HepG2 (cell line): ENCODE measurements at regions not wholly inside any gene's neighbourhood (a gene's known extent, or its start where the extent isn't known, plus 50 kb on each side); places are given as distances from the start of the nearest gene placed in this dataset.

Source experiments
- ATAC-seq: fragments of 200-7000 bp; cut with Tn5 transposase; 3 replicates; pipeline ENCODE4 v1.9.1; 2020; ENCODE audit warnings: mild to moderate bottlenecking, moderate library complexity
- BruUV-seq: library from RNA; stranded (reverse); fragments of 400-500 nt; replicated peaks from 2 replicates; lab custom pipeline; 2021; lab: Mats Ljungman, UMichigan
- CTCF ChIA-PET: fragments of 300-600 bp; formaldehyde crosslinking; extraction: SDS; loops from one replicate; lab custom pipeline; 2021; ENCODE audit warnings: low total read pairs, inconsistent platforms, low intra/inter-chr PET ratio; lab: Yijun Ruan, JAX
- POLR2A ChIA-PET: fragments of 350-600 bp; sonication (Branson Sonifier 250); formaldehyde crosslinking; loops from one replicate; lab custom pipeline; 2020; ENCODE audit warnings: antibody characterized with exemption, inconsistent platforms; lab: Yijun Ruan, JAX
- DNase-seq: peaks from one replicate; pipeline ENCODE4 v3.0.0-alpha.2; 2015; ENCODE audit warnings: low spot score
- FAIRE-seq: peaks from 3 replicates; lab custom pipeline; 2011; peaks lifted over from hg19 to GRCh38; lab: Jason Lieb, UNC
- H2AFZ ChIP-seq: one replicate; pipeline ENCODE4 v1.6.1; 2011; ENCODE audit warnings: low read length, inconsistent platforms
- H3K27ac ChIP-seq: fragments of 300-600 bp; 3 replicates; pipeline ENCODE4 v1.8.0; 2011; ENCODE audit warnings: mixed run types, mild to moderate bottlenecking, mixed read lengths, low read length, inconsistent platforms; ENCODE audit not compliant: insufficient read depth; ENCODE audit errors: extremely low read length
- H3K27me3 ChIP-seq, 2 experiments: fragments of 200-600 bp in 1 of 2; 2 replicates in 1 of 2; 3 replicates in 1 of 2; pipeline versions ENCODE4 v1.6.0 to v1.8.0; 2011; ENCODE audit warnings: low read length in 2 of 2, mild to moderate bottlenecking in 2 of 2, moderate library complexity in 2 of 2, inconsistent platforms in 1 of 2; ENCODE audit not compliant: insufficient read depth in 2 of 2, control insufficient read depth in 1 of 2
- H3K36me3 ChIP-seq, 2 experiments: fragments of 200-600 bp in 1 of 2; replicated peaks in 1 of 2; 2 replicates in 1 of 2; 3 replicates in 1 of 2; pipeline versions ENCODE4 v1.5.1 to v1.8.0; 2011; ENCODE audit warnings: low read length in 2 of 2, inconsistent platforms in 1 of 2; ENCODE audit not compliant: insufficient read depth in 2 of 2, control insufficient read depth in 1 of 2
- H3K4me1 ChIP-seq: 2 replicates; pipeline ENCODE4 v1.5.1; 2012; ENCODE audit warnings: low read length, inconsistent platforms; ENCODE audit not compliant: insufficient read depth
- H3K4me2 ChIP-seq: 2 replicates; pipeline ENCODE4 v1.6.0; 2011; ENCODE audit warnings: low read depth, low read length, inconsistent platforms
- H3K4me3 ChIP-seq, 3 experiments: fragments of 200-600 bp in 1 of 3; sonication (generic), shearing (Covaris generic) in 1 of 3; replicated peaks in 1 of 3; 2 replicates each; pipeline ENCODE4 v1.5.1; 2011 to 2016; ENCODE audit warnings: low read length in 3 of 3, inconsistent platforms in 2 of 3, low read depth in 2 of 3, mild to moderate bottlenecking in 2 of 3, control low read depth in 1 of 3, mixed read lengths in 1 of 3; ENCODE audit not compliant: insufficient read depth in 1 of 3
- H3K79me2 ChIP-seq: one replicate; pipeline ENCODE4 v1.6.1; 2011; ENCODE audit warnings: low read length, inconsistent platforms; ENCODE audit not compliant: insufficient read depth
- H3K9ac ChIP-seq: 2 replicates; pipeline ENCODE4 v1.6.0; 2011; ENCODE audit warnings: mild to moderate bottlenecking, low read depth, low read length, inconsistent platforms; ENCODE audit not compliant: insufficient read depth
- H3K9me3 ChIP-seq: 2 replicates; pipeline ENCODE4 v1.5.1; 2012; ENCODE audit warnings: mild to moderate bottlenecking, low read length
- H4K20me1 ChIP-seq: 2 replicates; pipeline ENCODE4 v1.6.0; 2011; ENCODE audit warnings: inconsistent platforms, mild to moderate bottlenecking, low read length, moderate library complexity; ENCODE audit not compliant: insufficient read depth
- CEBPG ChIP-seq: IDR thresholded peaks from 2 replicates; pipeline ENCODE4 v1.6.1; 2016
- CSRNP2 ChIP-seq: sonication (generic); formaldehyde crosslinking; conservative IDR thresholded peaks from 2 replicates; pipeline ENCODE4 v1.8.0; 2022; ENCODE audit warnings: low read depth, missing genetic modification reagents
- FUBP1 ChIP-seq: sonication (generic); formaldehyde crosslinking; IDR thresholded peaks from 2 replicates; pipeline ENCODE4 v1.5.1; 2020; ENCODE audit warnings: missing genetic modification reagents, mild to moderate bottlenecking, borderline replicate concordance
- GPBP1L1 ChIP-seq: sonication (generic); formaldehyde crosslinking; IDR thresholded peaks from 2 replicates; pipeline ENCODE4 v1.5.0; 2020; ENCODE audit warnings: mild to moderate bottlenecking, missing genetic modification reagents
- IRF2 ChIP-seq: IDR thresholded peaks from 2 replicates; pipeline ENCODE4 v1.6.1; 2018; ENCODE audit warnings: missing genetic modification reagents, missing compliant biosample characterization
- NFYC ChIP-seq: IDR thresholded peaks from 2 replicates; pipeline ENCODE4 v1.6.1; 2016; ENCODE audit warnings: missing genetic modification reagents, missing compliant biosample characterization
- RBAK ChIP-seq: sonication (generic); formaldehyde crosslinking; IDR thresholded peaks from 2 replicates; pipeline ENCODE4 v1.5.1; 2020; ENCODE audit warnings: mild to moderate bottlenecking, missing genetic modification reagents
- SMAD1 ChIP-seq: sonication (generic); formaldehyde crosslinking; IDR thresholded peaks from 2 replicates; pipeline ENCODE4 v1.4.0; 2020; ENCODE audit warnings: missing genetic modification reagents, low read depth, mild to moderate bottlenecking, borderline replicate concordance
- ZBTB20 ChIP-seq: sonication (generic); formaldehyde crosslinking; IDR thresholded peaks from 2 replicates; pipeline ENCODE4 v1.8.1; 2023; ENCODE audit warnings: missing genetic modification reagents, low read depth, mild to moderate bottlenecking, borderline replicate concordance
- ZNF317 ChIP-seq: sonication (generic); formaldehyde crosslinking; IDR thresholded peaks from 2 replicates; pipeline ENCODE4 v1.5.0; 2020; ENCODE audit warnings: mild to moderate bottlenecking, missing genetic modification reagents
- ZNF329 ChIP-seq: sonication (generic); formaldehyde crosslinking; IDR thresholded peaks from 2 replicates; pipeline ENCODE4 v1.9.0; 2021; ENCODE audit warnings: low read depth, mild to moderate bottlenecking, missing genetic modification reagents
- ZNF503 ChIP-seq: sonication (generic); formaldehyde crosslinking; IDR thresholded peaks from 2 replicates; pipeline ENCODE4 v1.4.0; 2020; ENCODE audit warnings: missing genetic modification reagents
- ZNF776 ChIP-seq: sonication (generic); formaldehyde crosslinking; IDR thresholded peaks from 2 replicates; pipeline ENCODE4 v1.4.0; 2020; ENCODE audit warnings: mild to moderate bottlenecking, missing genetic modification reagents
- WGBS: methylation state at CpG from one replicate; pipeline ENCODE4 v1.1.6; 2017; ENCODE audit warnings: low lambda C conversion rate; 5-methylcytosine and 5-hydroxymethylcytosine counted together
- in situ Hi-C: cut with HindIII; loops from 2 replicates; pipeline ENCODE4 v1.10.0; 2017; ENCODE audit warnings: low pct_unique_long_range_greater_than_20kb; ENCODE audit not compliant: extremely low pct_ligation_motif_present
- intact Hi-C: fragments of 100-400 bp; cut with micrococcal nuclease; formaldehyde crosslinking; loops from one replicate; pipeline ENCODE4 v1.10.0; 2022; ENCODE audit not compliant: unreplicated experiment

GRCh38 chr1:244207042-244207934 lies 156.2 kb downstream of the ZBTB18 start (continued):
- TF ChIP-seq GPBP1L1 (CRISPR knock-in tag) (no peak), RBAK (CRISPR knock-in tag) (no peak), NFYC (CRISPR knock-in tag) (no peak), ZNF329 (no peak), CSRNP2 (CRISPR knock-in tag) (no peak), FUBP1 (CRISPR knock-in tag) (no peak)

GRCh38 chr1:244207935-244208244 lies 156.8 kb downstream of the ZBTB18 start:
- H3K9ac ChIP-seq = no peak overlapping the region
- peaks cover 30% of the 10 kb centered on the region for H3K4me1 ChIP-seq
- peak overlapping the region; percentile 29 for H3K4me2 ChIP-seq
- no peaks in the 10 kb centered on the region for H3K9me3 ChIP-seq
- H3K79me2 ChIP-seq = no peaks in the 10 kb centered on the region
- no TSS peak for BruUV-seq
- FAIRE-seq (peak; percentile 56), DNase-seq (peak; percentile 75), ATAC-seq (peak; percentile 90)
- POLR2A ChIA-PET = no interaction called here
- peaks cover 0 to 8% of the 10 kb centered on the region in 2 experiments; a peak in 3 of 5 replicates for H3K27me3 ChIP-seq
- peak overlapping the region; percentile 58 for H3K27ac ChIP-seq
- WGBS = 6% methylated on average over 2 of the region's 2 CpGs
- no peaks in the 10 kb centered on the region for H3K36me3 ChIP-seq
- no peak overlapping the region for H2AFZ ChIP-seq
- no peaks in the 10 kb centered on the region for H4K20me1 ChIP-seq
- intact Hi-C loops (no loop called here), in situ Hi-C loops (no loop called here)
- CTCF ChIA-PET = no interaction called here
- H3K4me3 ChIP-seq = no peak overlapping the region; a peak in 1 of 6 replicates
- TF ChIP-seq ZBTB20 (CRISPR knock-in tag) (0 out of 2 replicates have a peak, but pooled peaks have one; percentile 42), IRF2 (peak; percentile 48; the same call in 1 of the 2 replicates), CEBPG (CRISPR knock-in tag) (peak; percentile 51), SMAD1 (CRISPR knock-in tag) (no peak), ZNF503 (CRISPR knock-in tag) (0 out of 2 replicates have a peak, but pooled peaks have one; percentile 39), ZNF317 (no peak), ZNF776 (CRISPR knock-in tag) (no peak)
